GM10266 (cell line): ENCODE measurements at regions not wholly inside any gene's neighbourhood (a gene's known extent, or its start where the extent isn't known, plus 50 kb on each side); places are given as distances from the start of the nearest gene placed in this dataset.

Experiments
- DNase-seq: peaks from one replicate; pipeline ENCODE4 v3.0.0; 2012; ENCODE audit errors: extremely low spot score
- CTCF ChIP-seq: IDR thresholded peaks from 2 replicates; pipeline ENCODE4 v1.5.1; 2012; ENCODE audit warnings: mild to moderate bottlenecking, low read depth; ENCODE audit not compliant: control insufficient read depth, insufficient read depth; ENCODE audit errors: missing control alignments

- DNase-seq: no peak
- no peak for TF ChIP-seq CTCF
Measured at GRCh38 chr5:74367241-74367733, 273.2 kb downstream of the ENC1 start.

DNA sequence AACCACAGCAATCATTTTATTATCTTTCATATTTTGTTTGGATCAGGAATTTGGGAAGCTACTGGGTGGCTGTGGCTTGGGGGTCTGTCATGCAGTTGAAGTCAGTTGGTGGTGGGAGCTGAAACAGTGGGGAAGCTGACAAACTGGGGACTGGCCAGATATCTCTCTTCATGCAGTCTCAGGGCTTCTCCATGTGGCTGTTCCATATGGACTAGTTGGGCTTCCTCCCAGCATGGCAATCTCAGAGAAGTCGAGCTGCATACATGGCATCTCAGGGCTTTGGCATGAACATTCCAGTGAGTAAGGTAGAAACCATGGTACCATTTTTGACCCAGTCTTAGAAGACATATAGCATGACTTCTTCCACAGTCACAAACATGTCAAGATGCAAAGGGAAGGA is 274.8 kb downstream of the ENC1 start:
- no peak for TF ChIP-seq CTCF
- no peak for DNase-seq

DNA sequence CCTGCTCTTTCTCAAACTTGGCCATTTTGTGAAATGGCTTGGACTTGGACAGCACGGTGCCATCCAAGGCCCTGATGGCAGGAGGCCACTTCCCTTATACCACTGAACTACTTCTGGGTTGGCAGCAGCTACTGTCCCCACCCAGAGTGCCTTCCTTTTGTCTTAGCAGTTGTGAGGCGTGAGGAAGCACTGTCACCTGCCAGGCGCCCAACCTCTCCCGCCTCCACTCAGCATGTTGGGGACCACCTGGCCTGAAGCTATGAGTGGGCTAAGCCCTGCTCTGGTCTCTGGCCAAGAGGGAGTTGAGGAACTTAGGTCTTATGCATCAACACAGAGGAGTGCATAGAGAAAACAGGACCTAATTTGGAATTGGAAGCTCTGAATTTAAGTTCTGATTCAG is 276.0 kb downstream of the ENC1 start:
- DNase-seq: no peak
- TF ChIP-seq CTCF: no peak

DNA sequence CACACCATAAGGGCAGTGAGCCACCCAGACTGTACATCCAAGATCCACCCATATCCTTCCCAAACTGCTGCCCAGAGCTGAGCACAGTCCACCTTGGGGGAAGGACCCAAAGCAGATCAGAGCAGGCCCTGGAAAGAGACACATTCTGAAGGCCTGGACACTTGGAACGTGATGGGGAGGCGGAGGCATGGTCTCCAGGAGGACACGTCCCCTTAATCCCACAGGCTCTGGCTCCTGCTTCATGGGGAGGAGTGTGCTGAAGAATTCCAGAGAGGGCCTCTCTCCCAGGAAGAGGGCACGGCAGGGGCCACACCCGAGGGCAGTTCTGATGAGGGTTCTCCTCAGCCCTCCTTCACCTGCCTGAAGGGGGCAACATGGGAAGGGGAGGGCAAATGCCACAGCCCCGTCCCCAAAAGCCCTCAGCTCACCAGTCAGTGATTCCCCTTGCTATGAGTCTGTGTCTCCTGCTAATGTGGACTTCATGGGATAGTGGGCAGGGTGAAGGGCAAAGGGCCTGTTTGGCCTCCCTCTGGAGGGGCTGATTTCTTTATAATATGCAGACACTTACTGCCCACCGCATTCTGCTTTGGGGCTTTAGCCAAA is 276.8 kb downstream of the ENC1 start:
- TF ChIP-seq CTCF: no peak

DNA sequence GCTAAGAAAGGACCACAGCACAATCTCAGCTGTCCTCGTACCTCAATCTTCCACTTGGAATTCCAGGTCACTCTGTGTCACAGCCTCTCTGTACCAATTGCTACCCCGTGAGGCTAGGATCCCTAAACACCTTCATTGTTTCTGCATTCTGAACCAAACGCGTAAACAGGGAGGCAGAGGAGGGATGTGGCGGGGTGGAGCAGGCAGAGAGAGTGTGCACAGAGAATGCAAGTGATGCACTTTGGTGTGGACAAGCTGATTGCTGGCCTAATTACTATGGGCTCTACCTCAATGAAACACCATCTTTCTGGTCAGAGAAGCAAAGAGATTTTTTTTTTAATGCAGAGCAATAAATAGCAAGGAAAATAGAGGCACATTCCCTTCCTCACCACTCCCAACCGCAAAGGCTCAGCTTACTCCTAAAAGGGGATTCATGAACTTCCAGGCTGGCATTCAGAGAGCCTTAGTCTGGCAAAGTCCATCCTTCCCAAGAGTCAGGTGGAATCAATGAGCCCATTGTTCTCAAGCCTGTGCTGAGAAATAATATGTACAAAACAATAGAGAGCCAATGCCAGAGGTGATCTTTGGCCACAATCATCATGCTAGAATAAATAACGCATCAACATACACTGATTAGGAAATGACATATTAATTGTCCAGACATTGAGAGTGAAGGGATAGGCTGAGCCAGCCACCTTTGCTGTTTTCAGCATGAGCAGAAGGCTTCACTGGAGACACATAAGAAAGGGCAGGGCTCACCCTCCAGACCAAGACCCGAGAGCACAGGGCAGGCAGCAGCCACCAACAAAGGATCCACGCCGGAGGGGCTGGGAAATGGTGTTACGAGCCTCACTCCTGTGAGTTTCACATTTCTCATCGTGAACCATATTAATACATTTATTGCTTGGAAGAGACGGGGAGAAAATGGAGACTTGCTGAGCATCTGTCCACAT is 278.8 kb downstream of the ENC1 start:
- no peak for TF ChIP-seq CTCF

More for the DNA sequence above, 276.8 kb downstream of the ENC1 start:
- no peak for DNase-seq

DNA sequence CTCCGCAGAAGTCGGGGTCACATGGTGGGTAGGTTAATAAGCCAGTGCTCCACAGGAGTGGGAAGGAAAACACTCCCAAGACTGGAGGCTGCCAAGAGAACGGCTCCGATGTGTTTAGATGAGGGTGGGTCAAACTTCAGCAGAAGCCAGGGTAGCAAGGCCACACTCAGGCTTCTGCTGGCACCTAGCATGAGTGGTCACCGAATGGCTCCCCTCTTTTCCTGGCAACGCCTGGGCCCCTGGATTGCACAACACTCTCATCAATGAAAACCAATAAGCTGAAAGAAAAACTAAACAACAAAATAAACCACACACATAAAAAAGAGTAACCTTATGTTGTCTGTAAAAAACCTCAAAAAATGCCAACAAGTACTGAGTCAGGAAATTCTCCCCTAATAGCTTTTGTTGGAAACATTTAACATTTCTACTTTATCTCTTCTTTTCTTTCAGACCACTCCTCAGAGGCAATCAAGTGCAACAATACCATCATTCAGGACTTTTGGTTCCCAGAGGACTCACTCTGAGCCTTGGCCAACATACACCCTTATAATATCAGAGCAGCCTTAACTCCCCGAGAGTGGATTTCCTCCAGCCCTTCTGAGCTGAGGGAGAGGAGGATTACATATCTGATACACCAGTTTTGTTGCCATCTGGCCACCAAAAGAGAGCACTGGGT is 279.9 kb downstream of the ENC1 start:
- TF ChIP-seq CTCF: no peak
- DNase-seq: no peak

More for the DNA sequence above, 278.8 kb downstream of the ENC1 start:
- no peak for DNase-seq
